ENCODE measurements at regions not wholly inside any gene's neighbourhood (a gene's known extent, or its start where the extent isn't known, plus 50 kb on each side); places are given as distances from the start of the nearest gene placed in this dataset.

DNA sequence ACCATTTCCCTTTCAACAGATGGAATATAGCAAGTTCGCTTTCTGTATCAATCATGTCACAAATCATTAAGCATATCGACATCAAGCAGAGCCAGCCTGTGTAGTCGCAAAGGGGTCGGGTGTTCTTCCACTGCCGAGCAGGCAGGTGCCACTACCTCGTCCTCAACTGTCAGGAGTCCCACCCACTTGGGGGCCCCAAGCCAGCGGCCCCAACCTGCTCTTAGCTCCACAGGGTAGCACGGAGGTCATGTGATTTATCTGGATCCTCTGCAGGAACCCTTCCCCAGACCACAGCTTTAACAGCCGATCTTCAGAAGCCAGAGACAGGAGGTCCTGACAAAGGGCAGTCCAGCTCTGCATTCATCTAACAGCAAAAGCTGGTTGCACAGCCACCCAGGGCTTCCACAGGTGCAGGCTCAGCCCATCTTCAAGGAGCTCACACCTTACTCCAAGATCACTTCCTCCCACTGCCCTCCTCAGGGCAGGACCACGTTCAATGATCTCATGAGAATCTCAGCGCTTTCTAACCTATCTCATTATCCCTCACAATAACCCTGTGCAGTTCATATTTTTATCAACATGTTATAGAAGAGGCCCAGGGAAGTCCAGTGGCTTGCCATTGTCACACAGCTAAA, 110.2 kb downstream of the TRIM29 start:
- no peak for TF ChIP-seq POLR2A (IDR thresholded peaks at IDR 0.05)
- no peak for TF ChIP-seq EP300 (IDR thresholded peaks at IDR 0.05)
- no peak for TF ChIP-seq CTCF (IDR thresholded peaks at IDR 0.05)
